HG02678 (cell line): ENCODE measurements at regions not wholly inside any gene's neighbourhood (a gene's known extent, or its start where the extent isn't known, plus 50 kb on each side); places are given as distances from the start of the nearest gene placed in this dataset.

ENCODE experiments used
- ATAC-seq: cut with Tn5 transposase; IDR thresholded peaks from one replicate; pipeline ENCODE4 v1.9.1; 2021; ENCODE audit warnings: mild to moderate bottlenecking, moderate library complexity; ENCODE audit not compliant: unreplicated experiment

GRCh38 chr5:96048763-96049162 is 87.1 kb upstream of the ELL2 start:
- no peak for ATAC-seq

GRCh38 chr5:96045888-96046287 is 84.2 kb upstream of the ELL2 start:
- ATAC-seq: no peak

- no peak for ATAC-seq
Observed at GRCh38 chr5:96043446-96043845, 81.8 kb upstream of the ELL2 start.

- ATAC-seq: no peak
Observed at GRCh38 chr5:96037128-96037527, 75.5 kb upstream of the ELL2 start.

GRCh38 chr5:96036301-96036700 is 74.7 kb upstream of the ELL2 start:
- ATAC-seq: no peak

GRCh38 chr5:96035796-96036195 is 74.1 kb upstream of the ELL2 start:
- no peak for ATAC-seq

- no peak for ATAC-seq
Observed at GRCh38 chr5:96033116-96033515, 71.5 kb upstream of the ELL2 start.

- no peak for ATAC-seq
Observed at GRCh38 chr5:96031811-96032261, 70.2 kb upstream of the ELL2 start.

GRCh38 chr5:96031180-96031579 is 69.5 kb upstream of the ELL2 start:
- no peak for ATAC-seq

GRCh38 chr5:96026406-96027041 is 64.9 kb upstream of the ELL2 start:
- ATAC-seq: no peak

GRCh38 chr5:96024683-96025475 is 63.2 kb upstream of the ELL2 start:
- ATAC-seq: no peak

GRCh38 chr5:96023518-96023917 is 61.9 kb upstream of the ELL2 start:
- ATAC-seq: no peak

GRCh38 chr5:96022971-96023370 is 61.3 kb upstream of the ELL2 start:
- no peak for ATAC-seq

- no peak for ATAC-seq
Observed at GRCh38 chr5:96017951-96018350, 56.3 kb upstream of the ELL2 start.

- no peak for ATAC-seq
Observed at GRCh38 chr5:96016216-96016615, 54.6 kb upstream of the ELL2 start.

- ATAC-seq: no peak
Observed at GRCh38 chr5:96015709-96016108, 54.1 kb upstream of the ELL2 start.

- ATAC-seq: no peak
Observed at GRCh38 chr5:96014395-96014794, 52.7 kb upstream of the ELL2 start.

- no peak for ATAC-seq
Observed at GRCh38 chr5:96013254-96013653, 51.6 kb upstream of the ELL2 start.

GRCh38 chr5:96012399-96012798 is 50.7 kb upstream of the ELL2 start:
- ATAC-seq: no peak
